ENCODE measurements at regions not wholly inside any gene's neighbourhood (a gene's known extent, or its start where the extent isn't known, plus 50 kb on each side); places are given as distances from the start of the nearest gene placed in this dataset.

GRCh38 chr19:29292153-29292552 lies 79.2 kb upstream of the UQCRFS1 start:
- Mint-ChIP-seq H3K4me1 (no peaks in the 10 kb centered on the region), H3K4me3 (no peak overlapping the region), H3K27me3 (ENCODE audit: low read depth in 3 of 3) (peaks cover 3 to 7% (median 4%) of the 10 kb centered on the region in 3 donors), H3K27ac (no peak overlapping the region), H3K36me3 (no peaks in the 10 kb centered on the region), H3K9me3 (peaks cover 0 to 7% (median 2%) of the 10 kb centered on the region in 7 donors)
- Histone ChIP-seq H2AFZ (ENCODE audit: insufficient read depth, low read depth, low read length, poor library complexity, severe bottlenecking) (no peak overlapping the region), H3K9ac (ENCODE audit: insufficient read depth, low read length, poor library complexity, severe bottlenecking) (no peak overlapping the region), H4K20me1 (ENCODE audit: insufficient read depth, low read length) (no peaks in the 10 kb centered on the region), H3K27ac (ENCODE audit: low read depth in 1 of 2, low read length in 2 of 2) (no peak overlapping the region), H3K4me2 (replicated peaks; ENCODE audit: extremely low read depth, low read length, poor library complexity, severe bottlenecking) (no peak overlapping the region), H3K36me3 (replicated peaks in 1 of 2; ENCODE audit: control insufficient read depth in 1 of 2, insufficient read depth in 2 of 2, low read length in 2 of 2) (no peaks in the 10 kb centered on the region), H3K27me3 (ENCODE audit: control insufficient read depth in 2 of 2, insufficient read depth in 2 of 2, low read length in 2 of 2) (no peaks in the 10 kb centered on the region), H3K9me3 (replicated peaks in 1 of 2; ENCODE audit: control insufficient read depth in 1 of 2, insufficient read depth in 1 of 2, low read length in 2 of 2) (no peaks in the 10 kb centered on the region), H3K79me2 (ENCODE audit: insufficient read depth, low read length) (no peaks in the 10 kb centered on the region), H3K4me3 (replicated peaks in 1 of 3; ENCODE audit: low read depth in 2 of 3, low read length in 3 of 3) (no peak overlapping the region), H3K4me1 (ENCODE audit: control insufficient read depth in 1 of 2, insufficient read depth in 2 of 2, low read length in 2 of 2) (no peaks in the 10 kb centered on the region)
- WGBS (ENCODE audit: insufficient coverage) = 97% methylated on average over 5 of the region's 5 CpGs
- intact Hi-C loops (cut with micrococcal nuclease) = no loop called here
- TF ChIP-seq CTCF (IDR thresholded peaks at IDR 0.05) = no peak
- no peak for DNase-seq

GRCh38 chr19:29292562-29292961 lies 79.6 kb upstream of the UQCRFS1 start:
- Histone ChIP-seq H3K9ac (ENCODE audit: insufficient read depth, low read length, poor library complexity, severe bottlenecking) (no peak overlapping the region), H3K4me1 (ENCODE audit: control insufficient read depth in 1 of 2, insufficient read depth in 2 of 2, low read length in 2 of 2) (no peaks in the 10 kb centered on the region), H3K4me3 (replicated peaks in 1 of 3; ENCODE audit: low read depth in 2 of 3, low read length in 3 of 3) (no peak overlapping the region), H3K9me3 (replicated peaks in 1 of 2; ENCODE audit: control insufficient read depth in 1 of 2, insufficient read depth in 1 of 2, low read length in 2 of 2) (no peaks in the 10 kb centered on the region), H3K27me3 (ENCODE audit: control insufficient read depth in 2 of 2, insufficient read depth in 2 of 2, low read length in 2 of 2) (no peaks in the 10 kb centered on the region), H3K79me2 (ENCODE audit: insufficient read depth, low read length) (no peaks in the 10 kb centered on the region), H3K4me2 (replicated peaks; ENCODE audit: extremely low read depth, low read length, poor library complexity, severe bottlenecking) (no peak overlapping the region), H4K20me1 (ENCODE audit: insufficient read depth, low read length) (no peaks in the 10 kb centered on the region), H2AFZ (ENCODE audit: insufficient read depth, low read depth, low read length, poor library complexity, severe bottlenecking) (no peak overlapping the region), H3K36me3 (replicated peaks in 1 of 2; ENCODE audit: control insufficient read depth in 1 of 2, insufficient read depth in 2 of 2, low read length in 2 of 2) (no peaks in the 10 kb centered on the region), H3K27ac (ENCODE audit: low read depth in 1 of 2, low read length in 2 of 2) (no peak overlapping the region)
- no peaks in the 10 kb centered on the region for H3K36me3 Mint-ChIP-seq
- no peak for TF ChIP-seq CTCF (IDR thresholded peaks at IDR 0.05)
- intact Hi-C loops (cut with micrococcal nuclease) = no loop called here
- no peak overlapping the region for H3K27ac Mint-ChIP-seq
- 75% methylated on average over 4 of the region's 5 CpGs for WGBS (ENCODE audit: insufficient coverage)
- H3K4me1 Mint-ChIP-seq = no peaks in the 10 kb centered on the region
- no peak for DNase-seq
- H3K27me3 Mint-ChIP-seq (ENCODE audit: low read depth in 3 of 3) = peaks cover 3 to 7% (median 4%) of the 10 kb centered on the region in 3 donors
- H3K4me3 Mint-ChIP-seq = no peak overlapping the region
- H3K9me3 Mint-ChIP-seq = peaks cover 0 to 5% (median 2%) of the 10 kb centered on the region in 7 donors

Measured in CD14-positive monocyte (primary cell).